ENCODE measurements at regions not wholly inside any gene's neighbourhood (a gene's known extent, or its start where the extent isn't known, plus 50 kb on each side); places are given as distances from the start of the nearest gene placed in this dataset.

GRCh38 chr11:71158936-71159335, 93.4 kb downstream of the SHANK2 start:
- TF ChIP-seq CTCF (conservative IDR thresholded peaks at IDR 0.05; ENCODE audit: low read length) (no peak), EZH2phosphoT487 (IDR thresholded peaks at IDR 0.05; ENCODE audit: borderline replicate concordance) (no peak)
